AG04449 (cell line): ENCODE measurements at regions not wholly inside any gene's neighbourhood (a gene's known extent, or its start where the extent isn't known, plus 50 kb on each side); places are given as distances from the start of the nearest gene placed in this dataset.

Experiments used
- CTCF ChIA-PET: fragments of 350-600 bp; formaldehyde crosslinking; extraction: SDS; loops from one replicate; lab custom pipeline; 2021; ENCODE audit warnings: antibody characterized with exemption; lab: Yijun Ruan, JAX
- POLR2A ChIA-PET: fragments of 400-600, 350-600 bp; formaldehyde crosslinking; extraction: SDS; loops from one replicate; lab custom pipeline; 2020; ENCODE audit warnings: antibody characterized with exemption, inconsistent platforms; lab: Yijun Ruan, JAX
- DNase-seq: peaks from one replicate; pipeline ENCODE4 v3.0.0-alpha.2; 2010; ENCODE audit warnings: low read depth, low spot score
- H3K4me3 ChIP-seq: 2 replicates; pipeline ENCODE4 v1.5.1; 2011; ENCODE audit warnings: low read depth, mild to moderate bottlenecking, control low read depth, low read length
- CTCF ChIP-seq: IDR thresholded peaks from one replicate; pipeline ENCODE4 v1.5.1; 2011; ENCODE audit warnings: mild to moderate bottlenecking, moderate library complexity, low read length, control low read depth, inconsistent platforms; ENCODE audit not compliant: insufficient read depth; ENCODE audit errors: missing control alignments

DNA sequence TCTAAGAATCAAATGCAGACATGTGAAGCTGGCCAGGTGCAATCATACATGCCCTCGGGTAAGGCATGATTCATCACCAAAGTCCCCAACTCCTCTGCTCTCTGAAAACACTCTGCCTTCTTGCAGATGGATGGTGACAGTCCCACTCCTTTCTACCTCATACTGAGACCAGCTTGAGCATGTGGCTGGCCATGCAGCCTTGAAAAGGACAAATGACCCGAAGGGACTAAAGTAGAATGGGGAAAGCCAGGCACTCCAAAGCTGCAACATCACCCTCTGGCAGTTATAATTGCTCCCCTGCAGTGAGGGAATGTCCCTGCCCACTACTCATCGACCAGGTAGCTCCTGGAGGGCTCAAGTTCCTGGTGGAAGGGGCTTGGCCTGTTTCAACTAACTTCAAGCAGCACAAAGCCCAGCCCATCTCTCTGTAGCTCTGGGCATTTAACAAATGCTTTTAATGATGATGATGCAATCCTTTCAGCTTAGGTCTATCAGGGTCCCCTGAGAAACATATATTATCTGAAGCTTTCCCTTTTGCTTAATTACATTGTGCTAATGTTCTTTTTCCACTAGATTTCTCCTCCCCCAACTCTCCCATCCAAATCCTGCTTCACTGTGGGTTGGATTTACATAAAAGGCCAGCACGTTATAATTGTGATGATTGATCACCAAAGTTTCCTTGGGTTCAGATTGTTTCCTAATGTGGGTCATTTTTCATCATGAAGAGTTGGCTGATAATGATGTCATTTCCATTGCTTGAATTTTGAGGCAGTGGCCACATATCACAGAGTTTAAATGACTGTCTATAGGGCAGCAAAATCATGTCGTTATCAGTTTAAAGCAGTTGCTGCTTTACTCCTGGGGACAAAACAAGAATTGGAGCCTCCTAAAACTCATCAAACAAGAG, 436.5 kb upstream of the SLC30A5 start:
- no peak overlapping the region for H3K4me3 ChIP-seq
- POLR2A ChIA-PET, result no interaction called here
- DNase-seq, result no peak
- CTCF ChIA-PET, result interaction anchor here (1.4 to 2.2 kb wide), 2 partner anchors 10 to 371 kb away, joined by 3 to 8 read pairs; no protein-coding TSS in a partner anchor
- no peak for TF ChIP-seq CTCF

GRCh38 chr5:68658810-68659372, 434.9 kb upstream of the SLC30A5 start:
- no peak for TF ChIP-seq CTCF
- H3K4me3 ChIP-seq, result no peak overlapping the region
- DNase-seq, result no peak
- ChIA-PET CTCF (interaction anchor here (1.0 to 2.2 kb wide), 2 partner anchors 26 to 372 kb away, joined by 3 to 8 read pairs; no protein-coding TSS in a partner anchor), POLR2A (no interaction called here)

- ChIA-PET CTCF (interaction anchor here (2.1 kb wide), 1 partner anchor 374 kb away, joined by 12 read pairs; no protein-coding TSS in a partner anchor), POLR2A (no interaction called here)
- no peak overlapping the region for H3K4me3 ChIP-seq
- no peak for TF ChIP-seq CTCF
- DNase-seq, result no peak
Measured at GRCh38 chr5:68659881-68660280, 433.9 kb upstream of the SLC30A5 start.

DNA sequence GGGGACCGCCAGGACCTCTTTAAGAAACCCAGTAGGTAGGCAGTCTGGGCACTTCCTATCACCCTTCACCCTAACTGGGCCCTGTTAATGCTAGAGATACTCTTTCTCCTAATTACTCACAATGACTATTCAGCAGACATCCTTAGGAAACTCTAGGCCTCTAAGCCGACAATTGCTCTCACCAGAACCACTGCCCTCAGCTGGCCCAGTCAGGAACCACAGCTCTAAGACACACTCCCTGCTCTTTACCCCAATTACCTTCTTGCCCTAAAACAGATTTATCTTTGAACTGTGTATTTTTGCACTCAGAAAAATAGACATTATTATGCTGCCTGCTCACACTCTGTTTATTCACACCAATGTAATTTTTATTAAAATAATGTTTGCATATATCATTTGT, 432.6 kb upstream of the SLC30A5 start:
- POLR2A ChIA-PET, result no interaction called here
- no peak for DNase-seq
- CTCF ChIA-PET, result interaction anchor here (0.7 to 2.1 kb wide), 5 partner anchors 21 to 375 kb away, joined by 3 to 12 read pairs (median 3); no protein-coding TSS in a partner anchor
- no peak overlapping the region for H3K4me3 ChIP-seq
- TF ChIP-seq CTCF, result peak; percentile 40

DNA sequence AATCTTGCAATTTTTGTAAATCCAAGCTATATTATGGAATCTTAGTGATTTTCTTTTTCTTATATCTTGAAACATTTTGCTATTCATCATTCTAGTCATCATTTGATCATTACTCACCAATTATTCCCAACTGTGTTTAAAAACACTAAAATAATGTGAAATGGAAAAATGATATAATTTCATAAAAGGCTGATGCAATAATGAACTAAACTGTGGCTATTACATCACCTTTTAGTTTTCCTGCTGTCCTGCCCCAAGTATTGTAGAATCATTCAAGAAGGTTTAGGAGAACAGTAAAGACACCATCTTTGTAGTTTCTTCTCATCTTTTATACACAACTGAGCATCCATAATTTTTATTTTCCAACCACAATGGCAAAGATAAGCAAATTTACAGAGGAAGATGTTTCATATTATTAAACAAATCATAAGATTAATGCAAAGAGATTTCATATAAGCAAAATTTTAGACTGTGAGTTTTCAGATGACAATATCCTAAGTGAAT, 431.0 kb upstream of the SLC30A5 start:
- CTCF ChIA-PET, result no interaction called here
- DNase-seq, result no peak
- TF ChIP-seq CTCF, result no peak
- no peak overlapping the region for H3K4me3 ChIP-seq
- POLR2A ChIA-PET, result no interaction called here
